H1 (cell line): ENCODE measurements at regions not wholly inside any gene's neighbourhood (a gene's known extent, or its start where the extent isn't known, plus 50 kb on each side); places are given as distances from the start of the nearest gene placed in this dataset.

ENCODE experiments used
- CTCF ChIA-PET: fragments of 300-600 bp; sonication (Branson Sonifier 250); formaldehyde crosslinking; loops from one replicate; lab custom pipeline; 2021; ENCODE audit not compliant: partially characterized antibody; lab: Charles Lee
- POLR2A ChIA-PET: fragments of 300-600 bp; sonication (Branson Sonifier 250); formaldehyde crosslinking; loops from one replicate; lab custom pipeline; 2021; ENCODE audit warnings: inconsistent platforms; ENCODE audit not compliant: partially characterized antibody; lab: Charles Lee
- DNase-seq, 2 experiments: peaks; one replicate each; pipeline versions ENCODE4 v3.0.0 to v3.0.0-alpha.2; 2010 to 2022; ENCODE audit warnings: low spot score in 2 of 2, low read depth in 1 of 2, mixed read lengths in 1 of 2
- FAIRE-seq: peaks from 2 replicates; lab custom pipeline; 2011; peaks lifted over from hg19 to GRCh38; lab: Jason Lieb, UNC
- H2AFZ ChIP-seq: 2 replicates; pipeline ENCODE4 v1.8.1; 2012; ENCODE audit warnings: low read length, inconsistent platforms
- H2AK5ac ChIP-seq: 2 replicates; pipeline ENCODE4 v1.6.1; 2013; ENCODE audit warnings: low read depth, low read length
- H2BK120ac ChIP-seq: replicated peaks from 2 replicates; pipeline ENCODE3; 2013; ENCODE audit warnings: low read depth, low read length, inconsistent platforms
- H2BK12ac ChIP-seq: 2 replicates; pipeline ENCODE4 v1.6.1; 2013; ENCODE audit warnings: low read depth, low read length
- H2BK15ac ChIP-seq: 2 replicates; pipeline ENCODE4 v1.6.1; 2013; ENCODE audit warnings: low read length
- H2BK20ac ChIP-seq: 2 replicates; pipeline ENCODE4 v1.6.1; 2013; ENCODE audit warnings: low read length
- H2BK5ac ChIP-seq: 2 replicates; pipeline ENCODE4 v1.6.1; 2013; ENCODE audit warnings: low read depth, low read length
- H3K14ac ChIP-seq: 2 replicates; pipeline ENCODE4 v1.6.1; 2013; ENCODE audit warnings: inconsistent platforms; ENCODE audit not compliant: insufficient read length
- H3K18ac ChIP-seq: 2 replicates; pipeline ENCODE4 v1.6.1; 2013; ENCODE audit warnings: low read length; ENCODE audit errors: extremely low read depth
- H3K23ac ChIP-seq: 2 replicates; pipeline ENCODE4 v1.6.1; 2013; ENCODE audit warnings: inconsistent platforms; ENCODE audit not compliant: insufficient read length
- H3K23me2 ChIP-seq: 2 replicates; pipeline ENCODE4 v1.6.1; 2013; ENCODE audit warnings: low read depth, low read length
- H3K27ac ChIP-seq: 2 replicates; pipeline ENCODE4 v1.6.1; 2011; ENCODE audit warnings: low read depth, low read length, inconsistent platforms
- H3K27me3 ChIP-seq, 4 experiments: replicated peaks in 1 of 4; 1 replicate in 1 of 4; 2 replicates in 3 of 4; pipeline versions ENCODE4 v1.6.1 to v1.8.1; 2011 to 2013; ENCODE audit warnings: low read length in 3 of 4, mild to moderate bottlenecking in 3 of 4, inconsistent platforms in 2 of 4, mixed read lengths in 2 of 4, moderate library complexity in 1 of 4; ENCODE audit not compliant: control insufficient read depth in 3 of 4, insufficient read depth in 3 of 4; ENCODE audit errors: extremely low read depth in 1 of 4
- H3K36me3 ChIP-seq, 4 experiments: 2 replicates each; pipeline versions ENCODE4 v1.6.1 to v1.8.1; 2011 to 2013; ENCODE audit warnings: mild to moderate bottlenecking in 4 of 4, low read length in 3 of 4, moderate library complexity in 2 of 4, control low read depth in 1 of 4, inconsistent platforms in 1 of 4; ENCODE audit not compliant: insufficient read depth in 4 of 4, control insufficient read depth in 2 of 4
- H3K4ac ChIP-seq: replicated peaks from 2 replicates; pipeline ENCODE3; 2013; ENCODE audit warnings: low read length, low read depth, mixed read lengths, inconsistent platforms; ENCODE audit not compliant: insufficient read length
- H3K4me1 ChIP-seq, 4 experiments: replicated peaks in 1 of 4; 1 replicate in 1 of 4; 2 replicates in 3 of 4; pipeline versions ENCODE4 v1.6.1 to v1.8.1; 2011 to 2013; ENCODE audit warnings: low read length in 3 of 4, inconsistent platforms in 2 of 4, mixed read lengths in 1 of 4; ENCODE audit not compliant: insufficient read depth in 4 of 4, control insufficient read depth in 3 of 4
- H3K4me2 ChIP-seq, 2 experiments: 2 replicates each; pipeline versions ENCODE4 v1.6.1 to v1.8.1; 2011 to 2013; ENCODE audit warnings: low read depth in 2 of 2, low read length in 2 of 2, control low read depth in 1 of 2, inconsistent platforms in 1 of 2, mild to moderate bottlenecking in 1 of 2; ENCODE audit not compliant: insufficient read depth in 1 of 2
- H3K4me3 ChIP-seq, 4 experiments: fragments of 200-600, 300-600 bp in 1 of 4; sonication (generic), shearing (Covaris generic), sonication (Bioruptor Twin) in 1 of 4; 2 replicates each; pipeline versions ENCODE4 v1.5.1 to v1.8.1; 2011 to 2016; ENCODE audit warnings: low read length in 4 of 4, low read depth in 3 of 4, control low read depth in 2 of 4, inconsistent platforms in 2 of 4, mild to moderate bottlenecking in 2 of 4, mixed read lengths in 1 of 4, moderate library complexity in 1 of 4; ENCODE audit not compliant: insufficient read depth in 2 of 4; ENCODE audit errors: extremely low read depth in 1 of 4
- H3K56ac ChIP-seq: replicated peaks from 2 replicates; pipeline ENCODE3; 2013; ENCODE audit warnings: low read depth, mild to moderate bottlenecking, mixed read lengths, low read length, inconsistent platforms; ENCODE audit not compliant: insufficient read length
- H3K79me1 ChIP-seq: 2 replicates; pipeline ENCODE4 v1.6.1; 2013; ENCODE audit warnings: low read depth, low read length, control low read depth
- H3K79me2 ChIP-seq, 2 experiments: 2 replicates each; pipeline versions ENCODE4 v1.6.1 to v1.8.1; 2012 to 2013; ENCODE audit warnings: low read length in 2 of 2, mild to moderate bottlenecking in 2 of 2, inconsistent platforms in 1 of 2; ENCODE audit not compliant: insufficient read depth in 2 of 2, control insufficient read depth in 1 of 2
- H3K9ac ChIP-seq, 4 experiments: replicated peaks in 1 of 4; 1 replicate in 1 of 4; 2 replicates in 3 of 4; pipeline versions ENCODE4 v1.6.1 to v1.8.1; 2011 to 2013; ENCODE audit warnings: low read depth in 3 of 4, low read length in 3 of 4, control low read depth in 2 of 4, mild to moderate bottlenecking in 2 of 4, moderate library complexity in 2 of 4, inconsistent platforms in 1 of 4; ENCODE audit errors: extremely low read depth in 1 of 4
- H3K9me3 ChIP-seq, 2 experiments: 2 replicates each; pipeline versions ENCODE4 v1.6.1 to v1.8.1; 2012 to 2013; ENCODE audit warnings: mild to moderate bottlenecking in 2 of 2, moderate library complexity in 2 of 2, control low read depth in 1 of 2, inconsistent platforms in 1 of 2, low read depth in 1 of 2, low read length in 1 of 2, mixed read lengths in 1 of 2; ENCODE audit not compliant: insufficient read depth in 2 of 2
- H4K20me1 ChIP-seq, 2 experiments: replicated peaks in 1 of 2; 2 replicates each; pipeline versions ENCODE3 to v1.8.1; 2011 to 2013; ENCODE audit warnings: inconsistent platforms in 2 of 2, low read length in 2 of 2, mild to moderate bottlenecking in 1 of 2; ENCODE audit not compliant: insufficient read depth in 2 of 2, control insufficient read depth in 1 of 2
- H4K5ac ChIP-seq: 2 replicates; pipeline ENCODE4 v1.6.1; 2013; ENCODE audit warnings: low read length, low read depth, mixed read lengths, inconsistent platforms; ENCODE audit not compliant: insufficient read length
- H4K8ac ChIP-seq: 2 replicates; pipeline ENCODE4 v1.8.0; 2013; ENCODE audit warnings: mild to moderate bottlenecking, moderate library complexity, low read length, inconsistent platforms; ENCODE audit not compliant: insufficient read depth; ENCODE audit errors: extremely low read depth
- H4K91ac ChIP-seq: replicated peaks from 2 replicates; pipeline ENCODE3; 2013; ENCODE audit warnings: low read length, mixed read lengths, inconsistent platforms; ENCODE audit not compliant: insufficient read length
- JUND ChIP-seq: IDR thresholded peaks from 2 replicates; pipeline ENCODE4 v1.6.1; 2011; ENCODE audit warnings: mild to moderate bottlenecking, improper control_type of control experiment, low read length
- USF2 ChIP-seq: IDR thresholded peaks from 2 replicates; pipeline ENCODE4 v1.6.1; 2011; ENCODE audit warnings: low read length, improper control_type of control experiment

DNA sequence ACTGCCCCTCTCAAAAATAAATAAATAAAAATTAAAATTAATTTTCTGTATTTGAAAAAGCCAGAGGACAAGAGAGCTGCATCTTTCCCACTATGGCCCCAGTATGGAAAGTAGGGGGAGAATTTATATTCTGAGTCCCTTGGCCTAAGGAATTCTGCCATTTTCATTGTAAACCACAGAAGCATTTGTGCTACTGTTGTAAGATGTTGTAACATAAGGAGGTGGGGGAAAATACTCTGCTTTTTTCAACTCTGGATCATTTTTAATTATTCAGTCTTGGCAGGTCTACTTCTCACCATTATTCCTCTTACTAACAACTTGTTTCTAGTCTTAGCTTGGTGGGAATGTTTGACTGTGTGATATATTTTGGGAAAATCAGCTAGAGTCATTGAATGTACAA, 52.3 kb upstream of the APC start:
- Histone ChIP-seq H3K9me3 (no peaks in the 10 kb centered on the region), H2BK12ac (no peak overlapping the region), H3K79me2 (no peaks in the 10 kb centered on the region), H3K79me1 (no peaks in the 10 kb centered on the region), H3K27me3 (peaks cover 0 to 1% (median 0%) of the 10 kb centered on the region in 4 experiments; a peak in 2 of 7 replicates), H2AK5ac (no peak overlapping the region), H2BK120ac (no peak overlapping the region), H3K18ac (no peak overlapping the region), H3K27ac (no peak overlapping the region), H4K5ac (no peak overlapping the region), H3K9ac (no peak overlapping the region), H2BK5ac (no peak overlapping the region)
- no peak for FAIRE-seq
- POLR2A ChIA-PET, result no interaction called here
- TF ChIP-seq USF2 (no peak), JUND (no peak)
- TF ChIP-seq, all 59 proteins: peak for 0
- no peak overlapping the region for H3K4me3 ChIP-seq
- H3K14ac ChIP-seq, result no peak overlapping the region
- no peaks in the 10 kb centered on the region for H3K36me3 ChIP-seq
- no peak overlapping the region for H4K8ac ChIP-seq
- no peaks in the 10 kb centered on the region; a peak in 1 of 7 replicates for H3K4me1 ChIP-seq
- CTCF ChIA-PET, result interaction anchor here (0.6 to 2.8 kb wide), 5 partner anchors 9 to 193 kb away, joined by 3 to 14 read pairs (median 3); no protein-coding TSS in a partner anchor
- H2BK20ac ChIP-seq, result no peak overlapping the region
- H3K4ac ChIP-seq, result no peak overlapping the region
- no peak for DNase-seq
- no peak overlapping the region for H2BK15ac ChIP-seq
- H3K23ac ChIP-seq, result no peak overlapping the region
- no peak overlapping the region for H4K91ac ChIP-seq
- H2AFZ ChIP-seq, result no peak overlapping the region
- no peak overlapping the region for H3K56ac ChIP-seq
- H3K4me2 ChIP-seq, result no peak overlapping the region
- no peaks in the 10 kb centered on the region for H3K23me2 ChIP-seq
- H4K20me1 ChIP-seq, result no peaks in the 10 kb centered on the region
